CD4-positive, alpha-beta T cell (primary cell): ENCODE measurements at regions not wholly inside any gene's neighbourhood (a gene's known extent, or its start where the extent isn't known, plus 50 kb on each side); places are given as distances from the start of the nearest gene placed in this dataset.
"Not testable (repeated sequence)": the region's sequence is repeated elsewhere in the genome, so short reads cannot be mapped to it uniquely, and the experiment has no call there.

Experiments used
- ATAC-seq: fragments of 200-7000 bp; cut with Tn5 transposase; one replicate; pipeline ENCODE4 v1.10.0; 2022; ENCODE audit warnings: mild to moderate bottlenecking; ENCODE audit not compliant: poor library complexity
- CTCF ChIA-PET: fragments of 350-600 bp; sonication (Branson Sonifier 250); formaldehyde crosslinking; loops from one replicate; lab custom pipeline; 2021; ENCODE audit warnings: antibody characterized with exemption, inconsistent platforms; lab: Charles Lee
- POLR2A ChIA-PET: fragments of 350-600 bp; sonication (Branson Sonifier 250); formaldehyde crosslinking; loops from one replicate; lab custom pipeline; 2021; ENCODE audit warnings: antibody characterized with exemption, inconsistent platforms; lab: Charles Lee
- DNase-seq, 14 experiments: peaks; one replicate each; pipeline ENCODE4 v3.0.0-alpha.2; 2013 to 2020; ENCODE audit warnings: mixed read lengths in 2 of 14
- H3K27ac ChIP-seq, 2 donors: one replicate each; pipeline versions ENCODE4 v1.5.1 to v1.7.0; 2013; ENCODE audit warnings: low read length in 2 of 2, low read depth in 1 of 2, mild to moderate bottlenecking in 1 of 2
- H3K27me3 ChIP-seq, 2 experiments: 1 replicate in 1 of 2; 2 replicates in 1 of 2; pipeline versions ENCODE4 v1.6.1 to v1.7.0; 2013; ENCODE audit warnings: low read length in 2 of 2, control low read depth in 1 of 2, mild to moderate bottlenecking in 1 of 2, moderate library complexity in 1 of 2; ENCODE audit not compliant: insufficient read depth in 2 of 2, control insufficient read depth in 1 of 2
- H3K36me3 ChIP-seq: one replicate; pipeline ENCODE4 v1.6.1; 2013; ENCODE audit warnings: low read length, control low read depth; ENCODE audit not compliant: insufficient read depth
- H3K4me1 ChIP-seq: one replicate; pipeline ENCODE4 v1.6.1; 2013; ENCODE audit warnings: low read length, control low read depth; ENCODE audit not compliant: insufficient read depth
- H3K4me3 ChIP-seq: one replicate; pipeline ENCODE4 v1.5.1; 2013; ENCODE audit warnings: mild to moderate bottlenecking, low read length, moderate library complexity
- H3K9me3 ChIP-seq, 2 experiments: 1 replicate in 1 of 2; 2 replicates in 1 of 2; pipeline versions ENCODE4 v1.6.1 to v1.7.0; 2013; ENCODE audit warnings: low read length in 2 of 2, mild to moderate bottlenecking in 2 of 2, control low read depth in 1 of 2, moderate library complexity in 1 of 2; ENCODE audit not compliant: control insufficient read depth in 1 of 2, insufficient read depth in 1 of 2
- H3K27ac Mint-ChIP-seq: one replicate; pipeline ENCODE4 v1.8.0; 2020; ENCODE audit warnings: mixed read lengths
- H3K27me3 Mint-ChIP-seq: one replicate; pipeline ENCODE4 v1.8.0; 2021; ENCODE audit warnings: mixed read lengths
- H3K36me3 Mint-ChIP-seq: one replicate; pipeline ENCODE4 v1.8.0; 2021; ENCODE audit warnings: low read depth, mixed read lengths
- H3K4me1 Mint-ChIP-seq: one replicate; pipeline ENCODE4 v1.8.0; 2021; ENCODE audit warnings: low read depth, mixed read lengths
- H3K4me3 Mint-ChIP-seq: one replicate; pipeline ENCODE4 v1.8.0; 2020; ENCODE audit warnings: mild to moderate bottlenecking, mixed read lengths
- H3K9me3 Mint-ChIP-seq: one replicate; pipeline ENCODE4 v1.8.0; 2020; ENCODE audit warnings: mixed read lengths
- intact Hi-C, 2 experiments: fragments of 100-400 bp; cut with DNase I in 1 of 2; cut with micrococcal nuclease in 1 of 2; formaldehyde crosslinking; loops; one replicate each; pipeline versions ENCODE4 v1.15.1 to v1.9.0; 2023 to 2025; cut with DNase I, micrococcal nuclease
- TF ChIP-seq, protein P1 (sequence below): fragments of 200-600 bp; IDR thresholded peaks from one replicate; pipeline ENCODE4 v1.8.0; 2022; ENCODE audit warnings: antibody characterized with exemption, mild to moderate bottlenecking

DNA sequence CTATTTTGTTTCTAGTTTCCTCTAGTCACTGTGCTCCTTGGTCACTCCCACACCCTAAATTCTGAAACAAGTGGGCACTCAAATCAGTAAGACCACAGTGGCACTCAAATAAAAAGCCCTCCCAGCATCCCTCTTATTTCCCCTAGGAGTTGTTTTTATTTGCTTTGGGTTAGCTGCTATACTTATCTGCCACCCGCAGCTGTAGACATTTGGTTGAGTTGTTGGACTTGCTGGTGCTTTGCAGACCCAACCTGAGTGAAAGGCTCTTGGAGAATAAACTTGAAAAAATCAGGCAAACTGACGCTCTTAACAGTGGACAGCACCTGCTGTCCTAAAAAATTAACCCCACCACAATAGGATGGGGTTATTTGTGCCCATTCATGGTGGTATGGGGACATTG is 203.0 kb downstream of the SPATA31A6 start:
- Mint-ChIP-seq H3K36me3 (no peaks in the 10 kb centered on the region), H3K4me3 (no peak overlapping the region), H3K4me1 (no peaks in the 10 kb centered on the region), H3K9me3 (peaks cover 2% of the 10 kb centered on the region), H3K27ac (no peak overlapping the region), H3K27me3 (no peaks in the 10 kb centered on the region)
- intact Hi-C loops = no loop called here
- DNase-seq (no peak), ATAC-seq (no peak)
- H3K27ac ChIP-seq = no peak overlapping the region
- POLR2A ChIA-PET = no interaction called here
- TF ChIP-seq, protein P1, sequence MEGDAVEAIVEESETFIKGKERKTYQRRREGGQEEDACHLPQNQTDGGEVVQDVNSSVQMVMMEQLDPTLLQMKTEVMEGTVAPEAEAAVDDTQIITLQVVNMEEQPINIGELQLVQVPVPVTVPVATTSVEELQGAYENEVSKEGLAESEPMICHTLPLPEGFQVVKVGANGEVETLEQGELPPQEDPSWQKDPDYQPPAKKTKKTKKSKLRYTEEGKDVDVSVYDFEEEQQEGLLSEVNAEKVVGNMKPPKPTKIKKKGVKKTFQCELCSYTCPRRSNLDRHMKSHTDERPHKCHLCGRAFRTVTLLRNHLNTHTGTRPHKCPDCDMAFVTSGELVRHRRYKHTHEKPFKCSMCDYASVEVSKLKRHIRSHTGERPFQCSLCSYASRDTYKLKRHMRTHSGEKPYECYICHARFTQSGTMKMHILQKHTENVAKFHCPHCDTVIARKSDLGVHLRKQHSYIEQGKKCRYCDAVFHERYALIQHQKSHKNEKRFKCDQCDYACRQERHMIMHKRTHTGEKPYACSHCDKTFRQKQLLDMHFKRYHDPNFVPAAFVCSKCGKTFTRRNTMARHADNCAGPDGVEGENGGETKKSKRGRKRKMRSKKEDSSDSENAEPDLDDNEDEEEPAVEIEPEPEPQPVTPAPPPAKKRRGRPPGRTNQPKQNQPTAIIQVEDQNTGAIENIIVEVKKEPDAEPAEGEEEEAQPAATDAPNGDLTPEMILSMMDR = no peak
- CTCF ChIA-PET = no interaction called here
- H3K36me3 ChIP-seq = no peaks in the 10 kb centered on the region
- no peaks in the 10 kb centered on the region for H3K4me1 ChIP-seq
- peaks cover 0 to 5% of the 10 kb centered on the region in 2 experiments for H3K9me3 ChIP-seq
- H3K4me3 ChIP-seq = no peak overlapping the region
- no peaks in the 10 kb centered on the region for H3K27me3 ChIP-seq

DNA sequence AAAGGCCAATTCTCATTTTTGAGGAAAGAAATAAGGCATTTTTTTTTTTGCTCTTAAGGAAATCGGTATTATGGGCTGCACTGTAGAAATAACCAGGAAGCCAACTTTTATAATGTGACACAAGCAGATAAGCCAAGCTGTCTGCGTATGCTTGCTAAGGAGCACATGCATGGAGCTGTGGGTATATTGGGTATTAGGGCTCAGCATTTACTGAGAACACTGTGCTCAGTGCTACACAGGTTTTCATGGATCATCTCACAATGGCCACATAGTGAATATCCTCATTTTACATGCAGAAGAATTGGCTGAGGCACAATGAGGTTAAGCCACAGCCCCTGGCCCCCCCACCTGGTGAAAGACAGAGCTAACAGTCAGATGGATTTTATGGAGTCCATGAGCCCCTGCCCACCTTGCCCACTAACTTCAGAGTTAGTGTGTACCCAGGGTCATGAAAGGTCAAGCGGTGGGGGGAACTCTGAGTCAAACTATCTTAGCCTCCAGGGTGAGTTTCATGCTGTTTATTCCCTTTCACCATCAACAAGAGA is 204.8 kb downstream of the SPATA31A6 start:
- no peak for DNase-seq
- H3K4me3 Mint-ChIP-seq = no peak overlapping the region
- H3K9me3 Mint-ChIP-seq = peaks cover 2% of the 10 kb centered on the region
- no peak overlapping the region for H3K27ac ChIP-seq
- no peaks in the 10 kb centered on the region for H3K4me1 ChIP-seq
- no peak overlapping the region for H3K4me3 ChIP-seq
- POLR2A ChIA-PET = no interaction called here
- H3K27me3 ChIP-seq = no peaks in the 10 kb centered on the region
- intact Hi-C loops = no loop called here
- TF ChIP-seq, protein P1 = no peak
- H3K27ac Mint-ChIP-seq = no peak overlapping the region
- CTCF ChIA-PET = interaction anchor here (0.5 kb wide), 1 partner anchor 38 kb away, joined by 3 read pairs; no protein-coding TSS in a partner anchor
- H3K27me3 Mint-ChIP-seq = no peaks in the 10 kb centered on the region
- peaks cover 0 to 5% of the 10 kb centered on the region in 2 experiments for H3K9me3 ChIP-seq
- no peaks in the 10 kb centered on the region for H3K36me3 ChIP-seq
- ATAC-seq = no peak
- no peaks in the 10 kb centered on the region for H3K4me1 Mint-ChIP-seq
- no peaks in the 10 kb centered on the region for H3K36me3 Mint-ChIP-seq

DNA sequence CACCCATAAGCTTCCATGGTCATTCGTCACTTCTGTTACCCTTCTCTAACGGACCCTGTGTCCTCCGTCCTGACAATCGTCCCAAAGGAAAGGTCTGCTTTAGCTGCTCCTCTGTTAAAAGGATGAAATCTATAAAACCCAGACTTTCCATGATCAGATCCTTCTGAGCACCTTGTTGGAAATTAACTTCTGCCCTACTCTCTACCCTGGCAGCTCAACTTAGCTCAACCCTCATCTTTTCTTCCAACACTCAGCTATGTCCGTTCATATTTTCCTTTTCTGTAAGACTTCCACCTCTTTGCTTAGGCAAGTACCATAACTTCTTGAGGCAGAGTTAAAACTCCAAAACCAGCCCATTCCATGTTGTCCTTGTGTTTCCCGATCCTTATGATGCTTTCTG is 205.4 kb downstream of the SPATA31A6 start:
- no peak overlapping the region for H3K27ac ChIP-seq
- Mint-ChIP-seq H3K36me3 (no peaks in the 10 kb centered on the region), H3K4me3 (no peak overlapping the region), H3K4me1 (no peaks in the 10 kb centered on the region), H3K9me3 (peaks cover 2% of the 10 kb centered on the region), H3K27me3 (no peaks in the 10 kb centered on the region), H3K27ac (no peak overlapping the region)
- no peak overlapping the region for H3K4me3 ChIP-seq
- H3K4me1 ChIP-seq = no peaks in the 10 kb centered on the region
- ATAC-seq = no peak
- no peaks in the 10 kb centered on the region for H3K36me3 ChIP-seq
- DNase-seq = no peak
- H3K27me3 ChIP-seq = no peaks in the 10 kb centered on the region
- ChIA-PET POLR2A (no interaction called here), CTCF (interaction anchor here (0.5 kb wide), 1 partner anchor 37 kb away, joined by 3 read pairs; no protein-coding TSS in a partner anchor)
- H3K9me3 ChIP-seq = peaks cover 0 to 5% of the 10 kb centered on the region in 2 experiments
- intact Hi-C loops = no loop called here
- TF ChIP-seq, protein P1 = no peak

DNA sequence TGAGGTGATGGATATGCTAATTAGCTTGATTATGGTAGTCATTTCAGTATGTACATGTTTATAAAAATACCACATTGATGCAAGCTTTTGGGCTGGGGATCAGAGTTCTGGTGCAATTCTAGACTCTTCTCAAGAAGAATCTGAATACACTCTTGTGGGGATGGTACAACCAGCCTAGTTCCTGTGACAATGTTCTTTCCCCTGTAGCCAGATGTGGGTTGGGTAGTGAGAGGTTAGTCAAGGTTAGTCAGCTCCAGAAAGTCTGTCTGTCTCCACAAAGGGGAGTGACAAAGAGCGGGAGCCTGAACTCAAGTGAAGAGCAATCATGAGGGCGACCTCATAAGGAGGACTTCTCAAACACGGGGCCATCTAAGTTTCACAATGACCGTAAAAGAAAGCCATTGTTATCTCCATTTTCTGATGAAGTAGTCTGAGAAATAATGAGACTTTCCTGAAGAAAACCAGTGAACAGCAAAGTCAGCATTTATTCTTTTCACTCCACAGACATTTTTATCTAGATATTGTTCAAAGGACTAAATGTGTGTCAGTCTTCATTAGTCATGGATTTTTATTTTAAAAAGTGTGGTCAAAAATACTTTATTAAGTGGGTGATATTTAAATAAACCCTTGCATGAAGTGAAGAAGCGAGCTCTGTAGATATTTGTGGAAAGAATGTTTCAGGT is 209.5 kb downstream of the SPATA31A6 start:
- H3K27me3 ChIP-seq, H3K36me3 Mint-ChIP-seq, H3K27me3 Mint-ChIP-seq, DNase-seq, H3K27ac ChIP-seq, H3K4me3 ChIP-seq, H3K4me1 ChIP-seq, H3K9me3 Mint-ChIP-seq, H3K27ac Mint-ChIP-seq, ATAC-seq, intact Hi-C loops, H3K4me1 Mint-ChIP-seq, H3K4me3 Mint-ChIP-seq, H3K9me3 ChIP-seq, CTCF ChIA-PET, POLR2A ChIA-PET, H3K36me3 ChIP-seq: not testable (repeated sequence)
